Central memory CD8-positive, alpha-beta T cell (primary cell): ENCODE measurements at regions not wholly inside any gene's neighbourhood (a gene's known extent, or its start where the extent isn't known, plus 50 kb on each side); places are given as distances from the start of the nearest gene placed in this dataset.
"Not testable (repeated sequence)": the region's sequence is repeated elsewhere in the genome, so short reads cannot be mapped to it uniquely, and the experiment has no call there.

Experiments used
- ATAC-seq: fragments of 150-1000 bp; cut with Tn5 transposase; replicated peaks from 2 replicates; pipeline ENCODE4 v1.10.0; 2022; ENCODE audit warnings: mild to moderate bottlenecking, moderate FRiP score, moderate number of reproducible peaks; ENCODE audit not compliant: poor library complexity, severe bottlenecking; ENCODE audit errors: extremely low read depth
- DNase-seq, 2 donors: peaks; one replicate each; pipeline ENCODE4 v3.0.0; 2021; ENCODE audit warnings: low spot score in 2 of 2
- H3K27ac Mint-ChIP-seq: one replicate; pipeline ENCODE4 v1.8.0; 2022; ENCODE audit warnings: low read depth, mild to moderate bottlenecking, moderate library complexity, mixed read lengths
- H3K27me3 Mint-ChIP-seq: one replicate; pipeline ENCODE4 v1.8.0; 2022; ENCODE audit warnings: mixed read lengths
- H3K36me3 Mint-ChIP-seq: one replicate; pipeline ENCODE4 v1.8.0; 2022; ENCODE audit warnings: mild to moderate bottlenecking, moderate library complexity, mixed read lengths; ENCODE audit not compliant: insufficient read depth
- H3K4me1 Mint-ChIP-seq: one replicate; pipeline ENCODE4 v1.8.0; 2022; ENCODE audit warnings: mixed read lengths
- H3K4me3 Mint-ChIP-seq: one replicate; pipeline ENCODE4 v1.8.0; 2022; ENCODE audit warnings: mild to moderate bottlenecking, moderate library complexity, mixed read lengths
- H3K9me3 Mint-ChIP-seq: one replicate; pipeline ENCODE4 v1.8.0; 2022; ENCODE audit warnings: mixed read lengths

- peaks cover 7% of the 10 kb centered on the region for H3K4me1 Mint-ChIP-seq
- H3K27ac Mint-ChIP-seq, result no peak overlapping the region
- ATAC-seq, result no peak
- H3K9me3 Mint-ChIP-seq, result no peaks in the 10 kb centered on the region
- peaks cover 1% of the 10 kb centered on the region for H3K36me3 Mint-ChIP-seq
- no peak overlapping the region for H3K4me3 Mint-ChIP-seq
- H3K27me3 Mint-ChIP-seq, result peaks cover 51% of the 10 kb centered on the region
- no peak for DNase-seq
These were observed 49.9 kb upstream of the WNT7B start for GRCh38 chr22:46026899-46027210.

- Mint-ChIP-seq H3K9me3 (no peaks in the 10 kb centered on the region), H3K36me3 (peaks cover 1% of the 10 kb centered on the region), H3K4me1 (peaks cover 7% of the 10 kb centered on the region), H3K4me3 (no peak overlapping the region), H3K27me3 (peaks cover 51% of the 10 kb centered on the region), H3K27ac (no peak overlapping the region)
- no peak for DNase-seq
- ATAC-seq, result no peak
These were observed 50.5 kb upstream of the WNT7B start for GRCh38 chr22:46027211-46028105.

- ATAC-seq (no peak), DNase-seq (no peak)
- no peak overlapping the region for H3K4me3 Mint-ChIP-seq
- peaks cover 1% of the 10 kb centered on the region for H3K36me3 Mint-ChIP-seq
- H3K4me1 Mint-ChIP-seq, result peaks cover 7% of the 10 kb centered on the region
- H3K27me3 Mint-ChIP-seq, result peaks cover 51% of the 10 kb centered on the region
- H3K9me3 Mint-ChIP-seq, result no peaks in the 10 kb centered on the region
- H3K27ac Mint-ChIP-seq, result no peak overlapping the region
These were observed 51.4 kb upstream of the WNT7B start for GRCh38 chr22:46028106-46028991.

GRCh38 chr22:46029036-46029435, 52.1 kb upstream of the WNT7B start:
- peaks cover 1% of the 10 kb centered on the region for H3K36me3 Mint-ChIP-seq
- no peaks in the 10 kb centered on the region for H3K9me3 Mint-ChIP-seq
- H3K27ac Mint-ChIP-seq, result no peak overlapping the region
- H3K27me3 Mint-ChIP-seq, result peaks cover 48% of the 10 kb centered on the region
- ATAC-seq, result no peak
- peaks cover 7% of the 10 kb centered on the region for H3K4me1 Mint-ChIP-seq
- H3K4me3 Mint-ChIP-seq, result no peak overlapping the region
- no peak for DNase-seq

- ATAC-seq, result no peak
- Mint-ChIP-seq H3K9me3 (no peaks in the 10 kb centered on the region), H3K4me3 (no peak overlapping the region), H3K4me1 (peaks cover 7% of the 10 kb centered on the region), H3K36me3 (peaks cover 1% of the 10 kb centered on the region), H3K27ac (no peak overlapping the region), H3K27me3 (peaks cover 41% of the 10 kb centered on the region)
- no peak for DNase-seq
These were observed 52.7 kb upstream of the WNT7B start for GRCh38 chr22:46029574-46030200.

- no peak for ATAC-seq
- Mint-ChIP-seq H3K4me3 (no peak overlapping the region), H3K27ac (no peak overlapping the region), H3K36me3 (peaks cover 1% of the 10 kb centered on the region), H3K27me3 (peaks cover 35% of the 10 kb centered on the region), H3K4me1 (peaks cover 7% of the 10 kb centered on the region), H3K9me3 (no peaks in the 10 kb centered on the region)
- no peak for DNase-seq
These were observed 53.4 kb upstream of the WNT7B start for GRCh38 chr22:46030231-46030880.

- DNase-seq (no peak), ATAC-seq (no peak)
- Mint-ChIP-seq H3K9me3 (no peaks in the 10 kb centered on the region), H3K4me3 (no peak overlapping the region), H3K36me3 (peaks cover 4% of the 10 kb centered on the region), H3K27me3 (peaks cover 28% of the 10 kb centered on the region), H3K27ac (no peak overlapping the region), H3K4me1 (peaks cover 7% of the 10 kb centered on the region)
These were observed 54.1 kb upstream of the WNT7B start for GRCh38 chr22:46031066-46031465.

- Mint-ChIP-seq H3K27me3 (peaks cover 23% of the 10 kb centered on the region), H3K36me3 (peaks cover 4% of the 10 kb centered on the region), H3K27ac (no peak overlapping the region), H3K4me1 (peaks cover 7% of the 10 kb centered on the region), H3K9me3 (no peaks in the 10 kb centered on the region), H3K4me3 (no peak overlapping the region)
- ATAC-seq (no peak), DNase-seq (no peak)
These were observed 54.6 kb upstream of the WNT7B start for GRCh38 chr22:46031557-46031956.

GRCh38 chr22:46031965-46032851, 55.2 kb upstream of the WNT7B start:
- Mint-ChIP-seq H3K4me1 (peaks cover 11% of the 10 kb centered on the region), H3K36me3 (peaks cover 3% of the 10 kb centered on the region), H3K4me3 (no peak overlapping the region), H3K27me3 (peaks cover 16% of the 10 kb centered on the region), H3K27ac (no peak overlapping the region), H3K9me3 (no peaks in the 10 kb centered on the region)
- DNase-seq (no peak), ATAC-seq (no peak)

- no peak for DNase-seq
- peaks cover 4% of the 10 kb centered on the region for H3K36me3 Mint-ChIP-seq
- H3K9me3 Mint-ChIP-seq, result no peaks in the 10 kb centered on the region
- H3K4me3 Mint-ChIP-seq, result no peak overlapping the region
- H3K27me3 Mint-ChIP-seq, result peaks cover 3% of the 10 kb centered on the region
- no peak for ATAC-seq
- H3K4me1 Mint-ChIP-seq, result peaks cover 5% of the 10 kb centered on the region
- no peak overlapping the region for H3K27ac Mint-ChIP-seq
These were observed 56.6 kb upstream of the WNT7B start for GRCh38 chr22:46033256-46034200.

GRCh38 chr22:46034480-46034879, 57.5 kb upstream of the WNT7B start:
- not testable (repeated sequence) for H3K4me1 Mint-ChIP-seq, ATAC-seq, H3K36me3 Mint-ChIP-seq, H3K27me3 Mint-ChIP-seq, H3K27ac Mint-ChIP-seq, DNase-seq, H3K9me3 Mint-ChIP-seq, H3K4me3 Mint-ChIP-seq
